Breast epithelium (tissue), 4 donors: ENCODE measurements at regions not wholly inside any gene's neighbourhood (a gene's known extent, or its start where the extent isn't known, plus 50 kb on each side); places are given as distances from the start of the nearest gene placed in this dataset.
"Not testable (repeated sequence)": the region's sequence is repeated elsewhere in the genome, so short reads cannot be mapped to it uniquely, and the experiment has no call there.

Experiments
- DNase-seq, 2 donors: peaks; one replicate each; pipeline ENCODE4 v3.0.0-alpha.2; 2019; ENCODE audit warnings: low spot score in 2 of 2
- H3K27ac ChIP-seq, 2 donors: fragments of 200-600 bp; sonication (generic) in 1 of 2; one replicate each; pipeline ENCODE4 v1.5.1; 2016 to 2019; ENCODE audit warnings: mild to moderate bottlenecking in 1 of 2
- H3K27me3 ChIP-seq, 2 donors: fragments of 200-600 bp; sonication (generic) in 1 of 2; one replicate each; pipeline versions ENCODE4 v1.5.1 to v1.6.0; 2017 to 2019; ENCODE audit warnings: control low read depth in 1 of 2, mild to moderate bottlenecking in 1 of 2
- H3K36me3 ChIP-seq: fragments of 200-600 bp; one replicate; pipeline ENCODE4 v1.5.1; 2019
- H3K4me1 ChIP-seq, 2 donors: fragments of 200-600 bp; sonication (generic); one replicate each; pipeline ENCODE4 v1.5.1; 2016 to 2019; ENCODE audit warnings: control low read depth in 1 of 2
- H3K4me3 ChIP-seq, 3 donors: fragments of 200-600 bp; sonication (generic); 1 replicate in 2 of 3; 2 replicates in 1 of 3; pipeline ENCODE4 v1.5.1; 2016 to 2019; ENCODE audit warnings: mild to moderate bottlenecking in 3 of 3, moderate library complexity in 2 of 3
- H3K9me3 ChIP-seq, 2 donors: fragments of 200-600 bp; sonication (generic) in 1 of 2; one replicate each; pipeline ENCODE4 v1.5.1; 2016 to 2019; ENCODE audit warnings: control low read depth in 1 of 2
- POLR2A ChIP-seq: fragments of 450-650 bp; IDR thresholded peaks from one replicate; pipeline ENCODE4 v1.6.1; 2016; ENCODE audit warnings: antibody characterized with exemption, mild to moderate bottlenecking, moderate library complexity
- POLR2AphosphoS5 ChIP-seq, 3 donors: sonication (generic); formaldehyde crosslinking; IDR thresholded peaks; one replicate each; pipeline ENCODE4 v1.6.1; 2017; ENCODE audit warnings: antibody characterized with exemption in 3 of 3
- intact Hi-C: fragments of 100-400 bp; cut with DNase I; formaldehyde crosslinking; loops from one replicate; pipeline ENCODE4 v1.15.1; 2023; ENCODE audit warnings: low total_unique reads
- TF ChIP-seq, protein P1 (sequence below), 3 donors: fragments of 450-650 bp; IDR thresholded peaks; one replicate each; pipeline ENCODE4 v1.5.1; 2016 to 2017; ENCODE audit warnings: antibody characterized with exemption in 3 of 3, mild to moderate bottlenecking in 3 of 3, moderate library complexity in 3 of 3

- H3K4me3 ChIP-seq: no peak overlapping the region
- no peaks in the 10 kb centered on the region for H3K27me3 ChIP-seq
- TF ChIP-seq POLR2A (no peak), POLR2AphosphoS5 (IDR thresholded peaks at IDR 0.05) (no peak)
- TF ChIP-seq, protein P1, sequence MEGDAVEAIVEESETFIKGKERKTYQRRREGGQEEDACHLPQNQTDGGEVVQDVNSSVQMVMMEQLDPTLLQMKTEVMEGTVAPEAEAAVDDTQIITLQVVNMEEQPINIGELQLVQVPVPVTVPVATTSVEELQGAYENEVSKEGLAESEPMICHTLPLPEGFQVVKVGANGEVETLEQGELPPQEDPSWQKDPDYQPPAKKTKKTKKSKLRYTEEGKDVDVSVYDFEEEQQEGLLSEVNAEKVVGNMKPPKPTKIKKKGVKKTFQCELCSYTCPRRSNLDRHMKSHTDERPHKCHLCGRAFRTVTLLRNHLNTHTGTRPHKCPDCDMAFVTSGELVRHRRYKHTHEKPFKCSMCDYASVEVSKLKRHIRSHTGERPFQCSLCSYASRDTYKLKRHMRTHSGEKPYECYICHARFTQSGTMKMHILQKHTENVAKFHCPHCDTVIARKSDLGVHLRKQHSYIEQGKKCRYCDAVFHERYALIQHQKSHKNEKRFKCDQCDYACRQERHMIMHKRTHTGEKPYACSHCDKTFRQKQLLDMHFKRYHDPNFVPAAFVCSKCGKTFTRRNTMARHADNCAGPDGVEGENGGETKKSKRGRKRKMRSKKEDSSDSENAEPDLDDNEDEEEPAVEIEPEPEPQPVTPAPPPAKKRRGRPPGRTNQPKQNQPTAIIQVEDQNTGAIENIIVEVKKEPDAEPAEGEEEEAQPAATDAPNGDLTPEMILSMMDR (IDR thresholded peaks at IDR 0.05): no peak
- intact Hi-C loops: no loop called here
- no peaks in the 10 kb centered on the region for H3K9me3 ChIP-seq
- H3K27ac ChIP-seq: no peak overlapping the region
- no peaks in the 10 kb centered on the region for H3K4me1 ChIP-seq
- no peaks in the 10 kb centered on the region for H3K36me3 ChIP-seq
- no peak for DNase-seq
Observed at GRCh38 chr14:105588236-105588860, 62.0 kb downstream of the TMEM121 start.

- H3K4me1 ChIP-seq: no peaks in the 10 kb centered on the region
- H3K36me3 ChIP-seq: no peaks in the 10 kb centered on the region
- intact Hi-C loops: no loop called here
- DNase-seq: no peak
- no peaks in the 10 kb centered on the region for H3K27me3 ChIP-seq
- H3K9me3 ChIP-seq: no peaks in the 10 kb centered on the region
- H3K4me3 ChIP-seq: no peak overlapping the region
- TF ChIP-seq POLR2A: no peak
- TF ChIP-seq, protein P1 (IDR thresholded peaks at IDR 0.05): no peak
- no peak overlapping the region for H3K27ac ChIP-seq
Observed at GRCh38 chr14:105589161-105589925, 63.0 kb downstream of the TMEM121 start.

DNA sequence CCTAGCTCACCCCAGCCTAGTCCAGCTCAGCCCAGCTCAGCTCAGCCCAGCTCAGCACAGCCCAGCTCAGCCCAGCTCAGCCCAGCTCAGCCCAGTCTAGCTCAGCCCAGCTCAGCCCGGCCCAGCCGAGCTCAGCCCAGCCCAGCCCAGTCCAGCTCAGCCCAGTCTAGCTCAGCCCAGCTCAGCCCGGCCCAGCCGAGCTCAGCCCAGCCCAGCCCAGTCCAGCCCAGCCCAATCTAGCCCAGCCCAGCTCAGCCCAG is 63.5 kb downstream of the TMEM121 start:
- intact Hi-C loops: not testable (repeated sequence)

GRCh38 chr14:105591052-105591451 is 64.7 kb downstream of the TMEM121 start:
- H3K27me3 ChIP-seq: no peaks in the 10 kb centered on the region
- no peak for DNase-seq
- H3K36me3 ChIP-seq: no peaks in the 10 kb centered on the region
- TF ChIP-seq POLR2AphosphoS5 (IDR thresholded peaks at IDR 0.05) (no peak), POLR2A (no peak)
- TF ChIP-seq, protein P1 (IDR thresholded peaks at IDR 0.05): no peak
- no peak overlapping the region for H3K27ac ChIP-seq
- H3K9me3 ChIP-seq: no peaks in the 10 kb centered on the region
- intact Hi-C loops: no loop called here
- no peak overlapping the region for H3K4me3 ChIP-seq
- no peaks in the 10 kb centered on the region for H3K4me1 ChIP-seq

More for the DNA sequence above, 63.5 kb downstream of the TMEM121 start:
- H3K27me3 ChIP-seq, H3K4me3 ChIP-seq, H3K4me1 ChIP-seq, H3K9me3 ChIP-seq, DNase-seq, H3K27ac ChIP-seq, H3K36me3 ChIP-seq: not testable (repeated sequence)

DNA sequence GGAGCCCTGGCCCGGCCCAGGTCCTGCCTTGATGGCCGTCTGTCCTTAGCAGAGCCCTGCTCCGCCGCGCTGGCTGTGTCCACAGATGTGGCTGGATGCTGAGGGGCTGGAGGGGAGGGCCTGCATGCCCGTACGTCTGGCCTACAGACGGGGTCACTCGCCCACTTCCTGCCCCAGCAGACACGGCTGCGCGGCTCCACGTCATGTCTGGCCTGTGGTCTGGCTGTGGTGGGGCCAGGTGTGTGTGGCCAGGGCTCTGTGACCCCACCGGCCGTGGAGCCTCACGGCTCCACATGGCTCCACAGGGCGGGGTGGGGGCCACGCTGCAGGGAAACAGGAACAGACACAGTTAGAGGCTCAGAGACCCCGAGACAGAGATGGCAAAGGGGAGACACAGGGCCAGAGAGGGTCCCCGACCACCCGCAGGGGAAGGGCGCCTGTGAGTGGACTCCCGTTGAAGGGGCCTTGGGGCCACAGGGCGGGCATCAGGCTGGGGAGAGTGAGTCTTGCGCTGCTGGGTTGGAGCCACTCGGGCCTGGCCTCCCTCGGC is 65.5 kb downstream of the TMEM121 start:
- H3K27me3 ChIP-seq, H3K9me3 ChIP-seq, H3K4me3 ChIP-seq, intact Hi-C loops, H3K4me1 ChIP-seq, DNase-seq, H3K36me3 ChIP-seq, H3K27ac ChIP-seq: not testable (repeated sequence)

- H3K36me3 ChIP-seq, intact Hi-C loops, DNase-seq, H3K4me1 ChIP-seq, H3K4me3 ChIP-seq, H3K9me3 ChIP-seq, H3K27ac ChIP-seq, H3K27me3 ChIP-seq: not testable (repeated sequence)
Observed at GRCh38 chr14:105592646-105593045, 66.3 kb downstream of the TMEM121 start.

DNA sequence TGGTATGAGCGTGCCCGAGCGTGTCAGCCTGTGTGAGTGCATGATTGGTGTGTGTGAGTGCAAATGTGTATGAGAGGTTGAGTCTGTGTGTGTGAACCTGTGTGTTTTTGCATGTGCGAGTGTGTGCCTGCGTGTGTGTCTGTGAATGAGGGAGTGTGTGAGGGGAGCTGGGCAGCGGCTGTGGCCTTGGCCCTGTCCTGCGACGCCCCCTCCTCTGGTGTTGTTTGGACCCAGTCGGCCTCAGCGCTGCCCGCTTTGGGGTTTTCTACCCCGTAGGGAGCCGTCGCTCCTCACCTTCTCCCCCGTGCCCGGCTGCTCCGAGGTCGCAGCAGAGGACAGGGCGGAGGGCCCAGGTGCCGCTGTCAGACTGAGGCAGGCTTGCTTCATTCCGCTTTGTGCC is 69.0 kb downstream of the TMEM121 start:
- H3K4me3 ChIP-seq, H3K9me3 ChIP-seq, H3K27me3 ChIP-seq, H3K27ac ChIP-seq, intact Hi-C loops, H3K4me1 ChIP-seq, H3K36me3 ChIP-seq, DNase-seq: not testable (repeated sequence)

GRCh38 chr14:105596374-105596773 is 70.0 kb downstream of the TMEM121 start:
- H3K27ac ChIP-seq, H3K27me3 ChIP-seq, H3K36me3 ChIP-seq, H3K4me3 ChIP-seq, intact Hi-C loops, DNase-seq, H3K9me3 ChIP-seq, H3K4me1 ChIP-seq: not testable (repeated sequence)

- H3K4me1 ChIP-seq, H3K4me3 ChIP-seq, H3K27me3 ChIP-seq, H3K27ac ChIP-seq, H3K36me3 ChIP-seq, DNase-seq, intact Hi-C loops: not testable (repeated sequence)
- H3K9me3 ChIP-seq: peaks cover 0 to 13% of the 10 kb centered on the region in 2 donors
Observed at GRCh38 chr14:105598040-105598763, 71.8 kb downstream of the TMEM121 start.
